HG02885 (cell line): ENCODE measurements at regions not wholly inside any gene's neighbourhood (a gene's known extent, or its start where the extent isn't known, plus 50 kb on each side); places are given as distances from the start of the nearest gene placed in this dataset.

Source experiments
- ATAC-seq: cut with Tn5 transposase; IDR thresholded peaks from one replicate; pipeline ENCODE4 v1.9.1; 2021; ENCODE audit warnings: mild to moderate bottlenecking; ENCODE audit not compliant: unreplicated experiment, poor library complexity

DNA sequence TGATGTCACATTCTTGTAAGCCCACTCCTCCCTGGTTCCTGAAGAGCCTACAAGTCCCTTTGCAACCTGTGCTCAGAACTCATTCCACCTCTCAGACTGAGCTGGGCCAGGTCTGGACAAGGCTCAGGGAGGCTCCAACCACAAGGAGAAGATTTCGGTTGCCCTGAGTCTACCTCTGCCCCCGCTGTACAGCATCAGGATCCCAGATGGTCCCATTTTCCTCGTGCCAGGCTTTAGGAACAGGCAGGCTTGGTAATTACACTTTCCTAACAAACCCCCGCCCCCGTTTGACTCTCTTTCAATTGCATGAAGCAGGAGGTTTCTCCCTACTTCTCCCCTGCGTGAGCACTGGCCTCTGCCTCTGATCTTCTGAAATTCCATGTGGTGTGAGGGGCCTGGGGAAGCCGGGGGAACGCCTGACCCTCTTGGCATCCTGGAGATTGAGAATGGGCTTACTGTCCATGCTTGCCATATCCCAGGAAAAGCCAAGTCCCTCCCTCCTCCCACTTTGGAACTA, 86.9 kb upstream of the CTNNA1 start:
- ATAC-seq = no peak

- no peak for ATAC-seq
Measured at GRCh38 chr5:138665261-138665660, 88.0 kb upstream of the CTNNA1 start.

DNA sequence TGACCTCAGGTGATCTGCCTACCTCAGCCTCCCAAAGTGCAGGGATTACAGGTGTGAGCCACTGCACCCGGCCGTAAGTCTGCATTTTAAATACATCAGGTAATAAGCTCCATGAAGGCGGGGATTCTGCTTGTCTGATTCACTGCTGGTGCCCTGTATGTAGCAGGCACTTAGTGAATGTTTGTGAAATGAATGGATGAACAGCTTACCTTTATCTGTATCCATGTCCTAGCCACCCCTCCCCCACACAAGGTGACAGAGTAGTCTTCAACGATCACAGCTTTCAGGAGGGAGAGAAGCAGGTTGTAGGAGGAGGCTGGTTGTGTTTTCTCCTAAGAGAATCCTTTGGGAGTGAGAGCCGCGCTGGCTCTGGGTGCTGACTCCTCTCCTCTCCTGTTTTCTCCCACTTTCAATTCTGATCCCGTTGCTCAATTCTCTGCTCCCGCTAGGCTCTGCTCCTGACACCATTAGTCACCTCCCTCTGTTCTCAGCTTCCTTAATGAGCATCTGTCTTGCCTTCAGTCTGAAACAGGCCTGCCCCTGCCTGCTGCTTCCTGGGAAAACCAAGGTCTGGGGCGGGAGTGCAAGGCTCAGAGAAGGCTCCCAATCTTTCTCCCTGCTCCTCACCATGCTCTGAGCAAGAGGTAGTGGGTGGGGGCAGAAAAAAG, 88.8 kb upstream of the CTNNA1 start:
- no peak for ATAC-seq

GRCh38 chr5:138663561-138663960, 88.4 kb upstream of the HSPA9 start:
- no peak for ATAC-seq

- ATAC-seq = no peak
Measured at GRCh38 chr5:138663009-138663408, 87.8 kb upstream of the HSPA9 start.

- no peak for ATAC-seq
Measured at GRCh38 chr5:138662599-138662998, 87.4 kb upstream of the HSPA9 start.

DNA sequence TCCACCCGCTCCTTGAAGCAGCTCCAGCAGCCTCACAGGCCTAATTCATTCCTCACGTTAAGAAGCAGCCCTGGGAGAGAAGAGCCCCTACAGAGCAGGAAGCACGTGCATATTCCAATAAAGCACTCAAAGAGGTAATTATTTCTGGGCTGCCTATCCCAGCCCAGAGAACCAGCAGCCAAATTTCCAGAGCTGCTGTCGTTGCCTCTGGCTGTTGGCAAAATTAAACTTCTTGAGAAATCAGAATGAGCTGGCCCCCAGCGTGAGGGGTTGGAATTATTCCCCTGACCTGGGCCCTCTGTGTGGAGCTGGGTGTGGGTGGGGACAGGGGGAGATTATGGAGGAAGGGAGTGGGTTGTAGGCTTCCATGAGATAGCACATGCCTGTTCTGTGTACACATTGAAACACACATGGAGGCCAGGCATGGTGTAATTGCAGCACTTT, 86.8 kb upstream of the HSPA9 start:
- no peak for ATAC-seq

DNA sequence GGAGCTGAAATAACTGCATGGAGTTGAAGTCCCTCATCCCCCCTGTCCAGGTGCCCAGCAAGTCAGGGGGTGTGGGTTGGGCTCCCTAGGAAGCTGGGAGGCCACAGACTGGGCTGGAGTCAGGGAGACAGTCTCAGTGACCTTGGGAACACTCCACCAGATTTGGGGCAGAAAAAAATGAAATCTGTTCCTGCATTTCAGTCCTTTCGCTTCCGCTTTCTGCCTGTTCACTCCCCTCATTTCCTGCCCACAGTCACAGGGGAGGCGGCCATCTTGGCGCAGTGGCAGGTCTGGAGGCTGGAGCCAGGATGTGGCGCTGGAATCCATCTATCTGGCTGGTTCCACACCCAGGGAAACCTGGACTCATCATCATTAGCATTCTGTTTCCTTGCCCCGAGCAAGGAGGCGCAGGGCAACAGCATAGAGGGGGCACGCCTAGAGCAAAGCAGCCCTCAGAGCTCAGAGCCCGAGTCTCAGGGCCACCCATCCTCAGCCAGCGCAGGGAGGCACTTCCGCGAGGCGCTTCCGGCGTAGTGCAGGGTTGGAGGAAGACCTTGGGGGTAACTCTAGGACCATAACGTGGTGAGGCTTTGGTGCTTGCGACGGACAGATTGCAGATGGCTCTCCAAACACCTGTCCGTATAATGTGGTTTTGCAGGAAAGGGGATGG, 86.2 kb upstream of the HSPA9 start:
- ATAC-seq = no peak

GRCh38 chr5:138660051-138660572, 84.9 kb upstream of the HSPA9 start:
- ATAC-seq = no peak

DNA sequence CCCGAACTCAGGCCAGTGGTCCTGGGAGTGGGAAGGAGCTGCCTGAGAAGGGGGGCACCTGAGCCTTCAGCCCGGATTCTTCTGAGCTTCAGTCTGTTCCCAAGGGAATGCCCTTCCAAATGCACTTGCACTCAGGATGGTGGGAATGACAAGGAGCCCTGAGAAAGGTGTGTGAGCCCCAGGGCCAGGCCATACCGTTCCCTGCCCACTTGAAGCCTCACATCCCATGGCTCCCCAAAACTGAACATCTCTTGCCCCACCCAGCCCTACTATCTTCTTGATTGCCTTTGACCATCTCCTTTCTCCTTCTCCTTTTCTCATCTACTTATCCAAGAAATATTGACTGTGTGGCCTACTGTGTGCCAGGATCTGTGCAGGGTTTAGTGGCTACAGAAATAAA, 84.4 kb upstream of the HSPA9 start:
- ATAC-seq = no peak

- no peak for ATAC-seq
Measured at GRCh38 chr5:138659121-138659520, 83.9 kb upstream of the HSPA9 start.

GRCh38 chr5:138658676-138659075, 83.5 kb upstream of the HSPA9 start:
- ATAC-seq = no peak

DNA sequence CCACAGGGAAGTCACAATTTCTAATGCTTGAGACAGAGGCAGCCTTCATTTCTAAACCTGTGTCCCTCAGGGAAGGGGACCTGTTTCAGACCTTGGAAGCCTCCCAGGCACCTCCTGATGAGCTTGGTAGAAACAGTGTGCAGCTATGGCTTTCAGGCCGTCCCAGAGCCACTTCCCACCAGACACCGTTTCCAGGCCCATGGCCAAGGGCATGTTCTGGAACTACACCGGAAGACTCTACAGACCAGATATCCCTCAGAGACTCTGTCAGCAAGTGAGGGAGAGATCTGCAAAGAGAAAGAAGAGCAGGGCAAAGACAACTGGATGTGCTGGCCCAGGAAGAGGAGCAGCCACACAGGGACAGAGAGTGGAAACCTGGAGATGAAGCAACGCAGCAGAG, 82.2 kb upstream of the HSPA9 start:
- ATAC-seq = no peak

DNA sequence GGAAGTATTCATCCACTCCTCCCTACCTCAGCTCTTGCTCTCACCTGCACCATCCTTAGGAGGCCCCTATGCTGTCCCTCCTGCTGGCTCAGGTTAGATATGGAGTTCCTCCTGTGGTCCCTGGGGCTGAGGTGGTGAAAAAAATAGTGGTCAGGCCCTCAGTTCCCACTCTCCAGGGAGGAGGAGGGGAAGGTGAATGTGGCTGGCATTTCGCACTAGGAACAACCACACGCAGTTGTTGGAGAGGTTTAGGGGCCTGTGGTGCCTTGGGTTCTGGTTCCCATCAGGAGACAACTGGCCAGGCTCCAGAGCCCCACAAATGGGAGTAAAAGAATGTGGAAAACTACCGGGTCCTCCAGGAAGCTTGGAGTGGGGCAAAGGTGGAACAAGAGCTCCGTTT, 81.7 kb upstream of the HSPA9 start:
- ATAC-seq = no peak

DNA sequence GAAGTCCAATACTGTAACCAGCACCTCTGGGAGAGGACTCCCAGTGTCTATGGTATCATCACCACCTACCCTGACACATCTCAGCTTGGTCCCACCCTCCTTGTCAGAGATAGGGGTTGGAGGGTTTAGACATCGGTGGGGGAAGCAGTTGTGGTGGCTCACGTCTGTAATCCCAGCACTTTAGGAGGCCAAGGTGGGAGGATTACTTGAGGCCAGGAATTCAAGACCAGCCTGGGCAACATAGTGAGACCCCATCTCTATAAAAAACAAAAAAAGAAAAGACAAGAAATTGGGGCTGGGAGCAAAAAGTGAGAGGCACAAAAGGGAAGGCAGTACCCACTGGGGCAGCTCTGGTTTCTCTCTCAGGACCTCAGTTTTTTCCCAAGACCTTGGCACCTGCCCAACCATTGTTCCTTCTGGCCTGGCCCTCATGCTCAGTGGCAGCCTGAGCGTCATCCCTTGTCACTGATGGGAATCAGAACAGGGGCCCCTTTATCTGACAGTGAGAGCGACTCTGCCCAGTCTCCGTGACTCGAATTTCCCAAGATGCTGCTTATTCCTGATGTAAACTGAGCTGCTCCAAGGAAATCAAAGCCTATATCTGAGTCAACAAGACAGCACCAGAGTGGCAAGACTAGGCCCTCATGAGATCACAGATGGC, 80.5 kb upstream of the HSPA9 start:
- no peak for ATAC-seq

DNA sequence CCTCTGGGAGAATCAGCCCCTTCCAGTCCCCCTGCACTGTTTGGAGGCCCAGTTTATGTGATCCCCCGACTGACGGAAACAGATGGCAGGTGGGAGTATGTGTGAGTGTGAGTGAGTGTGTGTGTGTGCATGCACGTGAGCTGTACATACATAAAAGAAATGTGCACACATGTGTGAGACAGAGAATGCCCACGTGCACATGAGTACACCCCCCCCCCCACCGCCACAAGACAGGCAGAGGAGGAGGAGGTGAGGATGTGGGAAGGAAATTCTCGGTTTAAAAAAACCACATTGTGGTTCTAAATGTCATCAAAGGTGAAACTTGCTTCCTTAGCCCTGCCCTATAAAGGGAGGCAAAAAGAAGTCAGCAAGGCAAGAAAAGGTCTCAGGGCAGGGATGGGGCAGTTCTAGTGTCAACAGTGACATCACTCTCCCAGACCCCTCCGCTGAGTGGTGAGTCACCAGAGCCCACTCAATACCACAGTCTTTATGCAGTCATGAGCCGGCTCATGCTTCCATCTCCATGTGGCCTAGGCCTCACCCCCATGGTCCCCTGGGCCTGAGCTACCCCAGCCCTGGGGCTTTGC, 79.2 kb upstream of the HSPA9 start:
- peak; percentile 61 for ATAC-seq

- ATAC-seq = no peak
Measured at GRCh38 chr5:138653502-138653901, 78.3 kb upstream of the HSPA9 start.

DNA sequence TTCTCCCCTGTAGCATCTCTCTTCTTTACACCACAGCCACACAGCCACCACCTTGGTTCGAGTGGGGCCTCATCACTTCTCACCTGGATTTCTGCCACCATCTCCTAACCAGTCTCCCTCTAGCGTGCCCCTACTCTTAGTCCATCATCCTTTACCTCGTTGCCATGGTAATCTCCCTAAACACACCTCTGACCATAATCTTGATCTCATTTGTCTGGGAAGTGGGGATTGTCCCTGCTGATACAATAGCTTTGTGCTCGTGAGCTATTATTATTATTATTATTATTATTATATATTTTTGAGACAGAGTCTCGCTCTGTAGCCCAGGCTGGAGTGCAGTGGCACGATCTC, 76.5 kb upstream of the HSPA9 start:
- ATAC-seq = no peak

DNA sequence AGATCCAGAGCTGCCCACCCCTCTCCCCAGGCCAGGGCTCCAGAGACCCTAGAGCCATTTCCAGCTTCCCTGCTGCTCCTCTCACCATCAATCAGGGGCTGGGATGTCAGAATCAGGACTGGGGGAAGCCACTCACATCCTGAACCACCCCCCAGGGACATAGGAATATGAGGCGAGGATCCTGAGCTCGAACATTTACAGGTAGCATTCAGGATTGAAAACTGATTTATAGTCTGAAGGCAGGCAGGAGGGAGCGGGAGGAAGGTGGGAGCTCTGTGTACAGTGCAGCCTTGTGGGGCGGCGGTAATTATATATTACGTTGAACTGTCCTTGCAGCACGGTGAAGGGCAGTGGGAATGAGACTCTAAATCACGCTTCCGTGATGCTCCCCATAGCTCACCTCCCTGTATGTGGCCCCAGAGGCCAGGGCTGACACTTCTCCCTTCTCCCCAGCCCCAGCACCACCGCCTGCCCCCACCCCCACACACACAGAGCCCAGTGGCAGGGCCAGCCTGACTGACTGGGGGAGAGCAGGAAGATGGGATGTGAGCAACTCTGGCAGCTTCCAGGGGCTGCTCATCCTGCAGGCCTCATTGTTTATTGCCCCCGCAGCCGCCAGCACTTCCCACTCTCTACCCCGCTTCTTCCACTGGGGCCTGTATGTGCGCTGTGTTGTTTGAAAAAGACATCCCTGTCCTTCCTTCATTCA, 76.0 kb upstream of the HSPA9 start:
- ATAC-seq = no peak

DNA sequence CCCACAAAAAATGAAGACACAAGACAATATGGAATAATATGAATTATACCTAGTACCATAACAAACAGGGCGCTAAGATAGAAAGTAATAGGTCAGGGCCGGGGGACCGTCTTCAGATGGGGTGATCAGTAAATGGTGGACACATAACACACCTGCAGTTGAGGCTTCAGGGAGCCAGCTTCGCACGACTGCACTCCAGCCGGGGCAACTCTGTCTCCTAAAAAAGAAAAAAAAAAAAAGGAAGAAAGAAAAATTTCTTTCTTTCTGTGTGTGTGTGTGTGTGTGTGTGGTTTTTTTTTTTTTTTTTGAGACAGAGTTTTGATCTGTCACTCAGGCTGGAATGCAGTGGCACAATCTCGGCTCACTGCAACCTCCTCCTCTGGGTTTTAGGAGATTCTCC, 75.0 kb upstream of the HSPA9 start:
- ATAC-seq = no peak
